B cell (primary cell): ENCODE measurements at regions not wholly inside any gene's neighbourhood (a gene's known extent, or its start where the extent isn't known, plus 50 kb on each side); places are given as distances from the start of the nearest gene placed in this dataset.

Source experiments
- CTCF ChIP-seq: fragments of 200-600 bp; IDR thresholded peaks from one replicate; pipeline ENCODE4 v1.8.0; 2022; ENCODE audit warnings: antibody characterized with exemption, mild to moderate bottlenecking
- EZH2 ChIP-seq: IDR thresholded peaks from 2 replicates; pipeline ENCODE4 v1.6.1; 2012; ENCODE audit warnings: borderline replicate concordance, low read depth, mild to moderate bottlenecking, moderate library complexity, low read length; ENCODE audit not compliant: insufficient read depth, poor library complexity, severe bottlenecking

GRCh38 chr3:81974751-81975150 is 213.3 kb upstream of the GBE1 start:
- TF ChIP-seq CTCF (no peak), EZH2 (no peak)
